ENCODE measurements at regions not wholly inside any gene's neighbourhood (a gene's known extent, or its start where the extent isn't known, plus 50 kb on each side); places are given as distances from the start of the nearest gene placed in this dataset.

GRCh38 chr11:134469627-134470026 is 57.6 kb upstream of the B3GAT1 start:
- TF ChIP-seq POLR2A (IDR thresholded peaks at IDR 0.05), result no peak
- TF ChIP-seq CTCF (IDR thresholded peaks at IDR 0.05), result no peak
